GM19372 (cell line): ENCODE measurements at regions not wholly inside any gene's neighbourhood (a gene's known extent, or its start where the extent isn't known, plus 50 kb on each side); places are given as distances from the start of the nearest gene placed in this dataset.
"Not testable (repeated sequence)": the region's sequence is repeated elsewhere in the genome, so short reads cannot be mapped to it uniquely, and the experiment has no call there.

ENCODE experiments used
- ATAC-seq: cut with Tn5 transposase; IDR thresholded peaks from one replicate; pipeline ENCODE4 v1.9.1; 2021; ENCODE audit warnings: mild to moderate bottlenecking, low read depth, moderate library complexity; ENCODE audit not compliant: unreplicated experiment

DNA sequence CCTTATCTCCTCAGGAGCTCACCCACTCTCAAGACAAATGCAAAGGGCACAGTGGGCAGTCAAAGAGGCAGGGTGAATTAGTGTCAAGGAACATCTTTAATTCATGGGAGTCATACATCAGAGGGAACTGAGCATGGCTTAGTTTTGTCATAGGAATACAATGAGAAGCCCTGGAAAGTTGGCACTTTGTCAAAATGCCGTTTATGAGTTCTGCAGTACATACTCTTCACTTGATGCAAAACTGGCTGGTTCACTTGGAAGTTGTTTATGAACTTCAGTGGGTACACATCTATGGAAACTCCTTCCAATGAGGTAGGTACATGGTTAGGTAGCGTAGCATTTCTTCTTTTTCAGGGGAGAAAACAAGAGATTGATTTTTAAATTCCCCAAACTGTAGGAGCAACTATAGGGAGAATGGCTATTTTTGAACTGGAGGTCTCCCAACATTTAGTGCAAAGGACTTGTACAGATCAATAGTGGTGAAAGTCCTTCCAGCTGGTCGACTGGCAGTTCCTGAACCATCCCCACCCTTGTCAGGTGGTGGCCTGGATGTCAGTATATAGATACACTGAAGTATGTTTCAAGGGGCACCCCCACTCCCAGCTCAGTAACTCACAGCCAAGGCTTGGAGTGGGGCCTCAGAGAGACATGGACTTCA is 580.5 kb downstream of the REEP3 start:
- ATAC-seq = no peak

DNA sequence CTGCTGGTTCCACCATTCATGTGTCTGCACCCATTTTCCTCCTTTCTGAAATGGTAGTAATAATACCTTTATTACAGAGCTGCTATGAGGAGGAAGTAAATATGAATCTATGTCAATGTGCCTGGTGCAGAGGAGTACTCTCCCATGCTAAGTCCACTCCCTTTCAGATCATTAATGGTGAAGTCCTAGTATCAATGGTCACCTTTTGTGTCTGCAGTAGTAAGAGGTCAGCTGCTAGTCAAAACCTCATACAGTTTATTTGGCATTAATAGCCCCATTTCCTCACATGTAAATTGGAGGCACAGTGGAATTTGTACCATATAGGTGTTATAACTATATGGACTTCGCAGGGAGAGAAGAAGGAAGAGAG is 581.0 kb downstream of the REEP3 start:
- ATAC-seq = no peak

DNA sequence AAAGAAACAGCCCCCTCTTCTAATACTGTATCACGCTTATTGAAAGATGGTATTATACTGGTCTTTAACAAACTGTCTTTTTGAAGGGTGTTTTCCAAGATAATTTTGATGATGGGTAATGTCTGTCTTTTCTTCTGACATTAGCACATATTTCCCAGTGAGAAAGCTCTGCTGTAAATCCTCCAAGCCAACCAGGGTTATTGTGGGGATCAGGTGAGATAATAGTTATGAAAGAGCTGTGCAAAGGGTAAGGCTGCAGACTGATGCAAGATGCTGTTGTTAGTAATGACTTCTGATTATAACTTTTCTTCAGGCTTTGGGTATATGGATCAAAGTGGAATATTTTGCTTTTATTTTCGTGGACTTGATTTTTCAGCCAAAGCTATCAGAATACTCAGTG is 581.7 kb downstream of the REEP3 start:
- no peak for ATAC-seq

DNA sequence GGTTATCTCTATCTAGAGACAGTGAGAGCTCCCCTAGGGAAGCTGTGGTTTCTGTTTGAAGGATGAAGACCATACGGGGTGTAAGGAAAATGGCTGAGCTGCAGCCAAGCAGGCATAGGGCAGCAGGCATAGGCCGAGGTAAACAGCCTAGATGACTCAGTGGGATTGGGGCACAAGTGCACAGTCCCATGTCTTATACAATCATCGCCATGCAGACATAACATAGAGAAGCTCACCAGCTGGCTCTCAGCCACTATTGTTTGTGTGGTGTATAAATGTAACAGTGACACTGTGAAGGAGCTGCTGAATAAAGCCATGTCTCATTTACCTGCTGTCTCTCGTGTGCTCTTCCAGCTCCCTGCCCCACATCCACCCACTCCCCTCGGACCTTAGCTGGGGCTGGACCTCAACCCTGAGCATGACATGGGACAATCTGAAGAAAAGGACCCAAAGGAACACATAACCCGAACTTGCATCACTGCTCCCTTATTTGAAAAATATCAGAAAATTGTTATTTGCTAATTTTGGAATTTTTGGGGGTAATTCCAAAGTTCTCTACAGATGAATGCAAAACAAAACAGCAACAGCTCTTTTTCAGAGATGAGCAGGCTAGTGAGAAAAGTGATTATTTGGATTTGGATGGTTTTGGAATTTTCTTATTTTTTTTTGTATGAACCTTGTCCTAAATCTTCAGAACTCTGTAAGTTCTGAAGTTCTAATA is 582.7 kb downstream of the REEP3 start:
- no peak for ATAC-seq

DNA sequence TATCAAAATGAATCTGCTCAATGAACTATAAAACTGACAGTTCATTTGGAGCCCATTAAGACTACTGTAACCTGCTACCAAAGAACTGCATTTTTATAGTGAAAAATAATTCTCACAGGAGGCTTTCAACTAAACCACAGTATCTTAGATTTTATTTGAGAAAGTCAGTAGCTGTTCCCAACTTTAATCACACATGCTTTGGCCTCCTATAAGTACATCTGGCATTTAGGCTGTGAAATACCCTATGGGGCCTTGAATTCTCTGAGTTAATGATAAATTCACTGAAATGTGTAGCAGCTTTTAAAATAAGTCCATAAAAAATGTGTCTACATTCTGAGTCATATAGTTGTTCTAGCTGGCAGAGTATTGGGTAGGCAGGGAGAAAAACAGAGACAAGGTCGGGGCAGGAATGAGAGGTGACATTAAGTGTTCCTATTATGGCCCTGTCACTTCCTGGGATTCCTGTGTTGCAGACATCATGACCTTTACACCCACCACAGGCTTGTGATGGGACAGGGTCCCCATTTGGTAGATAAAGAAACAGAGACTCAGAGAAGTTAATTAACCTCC is 588.8 kb downstream of the REEP3 start:
- ATAC-seq = no peak

DNA sequence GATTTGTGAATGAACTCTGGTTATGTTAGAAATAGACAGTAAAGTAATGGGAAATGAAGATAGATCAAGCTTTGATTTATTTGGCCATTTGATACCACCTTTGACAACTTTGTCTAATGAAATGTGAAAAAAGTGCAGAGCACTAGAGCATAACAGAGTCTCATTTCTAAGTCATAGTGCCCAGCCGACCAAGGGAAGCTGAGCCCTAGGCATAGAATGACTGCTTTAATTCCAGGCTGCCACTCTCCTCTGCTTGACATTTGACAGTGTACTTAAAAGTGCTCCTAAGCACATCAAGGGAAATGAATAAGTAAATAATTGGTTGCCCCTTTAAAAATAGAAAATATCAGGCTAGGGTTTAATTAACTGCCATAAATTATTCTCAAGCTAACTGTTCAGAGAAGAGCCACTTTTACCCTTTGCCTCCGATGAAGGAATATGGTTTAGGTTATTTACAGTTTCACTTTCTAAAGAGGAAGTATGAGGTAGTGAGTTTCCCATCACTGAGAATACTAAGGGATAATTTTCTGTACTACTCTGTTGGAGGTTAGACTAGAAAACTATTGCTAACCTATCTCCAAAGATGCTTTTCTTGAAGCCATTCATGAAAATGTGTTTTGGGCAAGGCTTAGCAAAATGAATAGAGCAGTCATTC is 591.6 kb downstream of the REEP3 start:
- ATAC-seq = no peak

DNA sequence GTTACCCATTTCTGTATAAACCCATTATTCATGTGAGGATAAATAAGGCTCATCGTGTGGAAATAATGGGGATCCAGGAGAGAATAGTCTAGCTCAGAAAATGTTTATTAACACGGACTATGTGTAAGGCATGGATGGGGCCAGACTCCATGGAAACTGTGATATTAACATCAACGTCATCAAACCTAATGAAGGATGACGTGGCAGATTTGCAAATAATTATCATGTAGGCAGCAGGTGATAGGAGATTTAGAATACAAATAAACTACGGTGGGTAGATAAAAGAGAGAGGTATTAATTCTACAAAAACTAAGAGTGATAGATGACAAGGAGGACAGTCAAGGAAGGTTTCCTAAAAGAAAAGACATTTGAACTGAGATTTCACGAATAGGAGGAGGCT is 592.2 kb downstream of the REEP3 start:
- ATAC-seq = no peak

DNA sequence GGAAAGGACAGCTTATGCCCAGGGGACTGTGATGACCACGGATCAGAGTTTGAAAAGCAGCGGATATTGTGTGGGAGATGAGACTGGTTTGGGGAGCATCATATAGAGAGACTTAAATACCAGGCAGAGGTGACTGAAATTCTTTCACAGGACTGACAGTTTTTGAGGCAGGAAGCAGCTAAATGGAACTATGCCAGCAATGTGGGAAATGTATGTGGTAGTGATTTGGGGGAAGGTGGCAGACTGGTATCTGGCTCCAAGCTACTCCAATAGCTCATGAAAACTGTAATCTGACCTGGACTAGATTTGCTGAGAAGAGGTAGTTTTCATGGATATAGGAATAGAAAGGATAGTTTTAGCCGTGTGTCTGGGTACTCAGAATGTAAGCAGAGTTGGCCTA is 592.6 kb downstream of the REEP3 start:
- ATAC-seq = no peak

DNA sequence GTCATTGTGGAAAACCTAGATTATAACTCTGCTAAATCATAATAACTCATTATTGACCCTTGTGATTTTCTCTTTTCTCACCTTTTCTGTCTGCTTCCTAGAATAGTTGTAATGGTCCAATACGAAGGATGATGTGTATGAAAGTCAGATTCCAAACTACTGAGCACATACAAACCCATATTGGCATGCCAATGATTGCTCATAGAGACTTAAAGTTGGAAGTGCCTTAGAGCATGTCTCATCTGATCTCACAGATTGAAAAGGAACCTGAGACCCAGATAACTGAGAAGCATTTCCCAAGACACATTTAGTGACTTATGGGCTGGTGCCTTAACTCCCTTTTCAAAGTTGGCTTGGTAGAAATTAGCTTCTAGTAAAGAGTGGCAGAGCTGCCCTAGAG is 594.3 kb downstream of the REEP3 start:
- ATAC-seq = no peak

DNA sequence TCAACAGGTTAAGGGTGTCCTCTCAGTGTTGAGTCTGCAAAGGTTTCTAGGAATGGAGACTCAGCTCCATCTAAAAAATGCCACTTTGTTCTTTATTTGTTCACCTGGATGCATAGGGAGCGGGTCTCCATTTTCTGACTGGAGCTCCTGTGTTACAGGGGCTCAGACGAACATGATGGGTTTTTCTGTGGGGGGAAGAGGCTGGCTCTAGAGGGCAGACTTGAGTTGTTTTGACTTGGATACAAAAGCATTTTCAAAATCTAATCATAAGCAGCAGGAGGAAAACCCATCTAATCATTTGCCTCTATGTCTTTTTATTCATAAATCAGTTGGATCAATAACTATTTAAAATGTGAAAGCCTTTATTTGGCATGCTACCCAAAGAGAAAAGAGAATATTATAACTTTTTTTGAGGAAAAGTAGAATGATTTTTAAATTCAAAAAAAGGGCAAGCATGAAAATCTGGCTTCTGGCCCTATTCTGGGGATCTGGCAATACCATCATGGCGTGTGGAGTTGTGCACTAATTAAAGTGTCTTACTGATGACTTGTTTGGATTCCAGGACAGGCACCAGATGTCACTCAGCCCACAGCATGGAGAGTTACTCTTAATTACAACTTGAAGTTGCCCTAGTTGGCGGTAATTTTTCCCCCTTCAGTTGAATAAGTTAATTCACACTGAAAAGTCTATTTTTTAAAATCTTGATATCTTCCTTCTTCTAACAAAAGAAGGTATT is 594.9 kb downstream of the REEP3 start:
- ATAC-seq = no peak

DNA sequence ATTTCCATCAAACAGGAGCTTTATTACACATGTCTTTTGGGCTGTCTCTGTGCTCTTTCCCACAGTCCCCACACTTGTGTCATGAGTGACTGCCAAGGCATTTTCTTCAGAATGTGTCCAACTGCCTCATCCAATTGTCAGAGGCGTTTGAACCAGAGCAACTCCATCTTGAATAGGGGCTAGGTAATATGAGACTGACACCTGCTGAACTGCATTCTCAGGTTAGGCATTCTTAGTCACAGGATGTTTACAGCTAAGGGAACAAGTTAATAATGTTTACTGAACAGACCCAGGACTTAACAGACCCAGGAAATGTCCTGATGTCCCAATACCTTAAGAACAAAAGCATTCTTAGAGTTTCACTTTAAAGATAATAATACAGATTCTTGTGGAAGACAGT is 595.5 kb downstream of the REEP3 start:
- ATAC-seq = no peak

DNA sequence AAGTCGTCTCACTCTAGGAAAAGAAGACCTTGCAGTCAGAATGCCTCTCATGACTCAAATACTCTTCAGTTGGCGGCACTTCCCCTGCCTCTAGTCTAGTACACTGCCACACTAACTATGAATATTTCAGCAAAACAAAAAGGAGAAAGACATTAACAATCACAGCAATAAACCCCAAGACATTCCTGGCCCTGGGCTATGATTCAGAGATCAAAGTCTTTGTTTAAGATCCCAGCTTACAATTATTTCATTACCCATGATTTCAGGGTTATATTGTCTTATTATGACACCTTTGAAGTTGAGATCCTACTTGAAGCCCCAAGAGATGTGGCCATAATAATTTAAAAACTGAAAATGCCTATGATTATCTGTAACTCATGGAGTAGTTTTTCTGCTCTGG is 597.5 kb downstream of the REEP3 start:
- ATAC-seq = no peak

DNA sequence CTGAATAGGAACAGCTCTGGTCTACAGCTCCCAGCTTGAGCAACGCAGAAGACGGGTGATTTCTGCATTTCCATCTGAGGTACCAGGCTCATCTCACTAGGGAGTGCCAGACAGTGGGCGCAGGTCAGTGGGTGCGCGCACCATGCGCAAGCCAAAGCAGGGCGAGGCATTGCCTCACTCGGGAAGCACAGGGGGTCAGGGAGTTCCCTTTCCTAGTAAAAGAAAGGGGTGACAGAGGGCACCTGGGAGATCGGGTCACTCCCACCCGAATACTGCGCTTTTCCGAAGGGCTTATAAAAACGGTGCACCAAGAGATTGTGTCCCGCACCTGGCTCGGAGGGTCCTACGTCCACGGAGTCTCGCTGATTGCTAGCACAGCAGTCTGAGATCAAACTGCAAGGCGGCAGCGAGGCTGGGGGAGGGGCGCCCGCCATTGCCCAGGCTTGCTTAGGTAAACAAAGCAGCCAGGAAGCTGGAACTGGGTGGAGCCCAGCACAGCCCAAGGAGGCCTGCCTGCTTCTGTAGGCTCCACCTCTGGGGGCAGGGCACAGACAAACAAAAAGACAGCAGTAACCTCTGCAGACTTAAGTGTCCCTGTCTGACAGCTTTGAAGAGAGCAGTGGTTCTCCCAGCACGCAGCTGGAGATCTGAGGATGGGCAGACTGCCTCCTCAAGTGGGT is 599.2 kb downstream of the REEP3 start:
- ATAC-seq = not testable (repeated sequence)

DNA sequence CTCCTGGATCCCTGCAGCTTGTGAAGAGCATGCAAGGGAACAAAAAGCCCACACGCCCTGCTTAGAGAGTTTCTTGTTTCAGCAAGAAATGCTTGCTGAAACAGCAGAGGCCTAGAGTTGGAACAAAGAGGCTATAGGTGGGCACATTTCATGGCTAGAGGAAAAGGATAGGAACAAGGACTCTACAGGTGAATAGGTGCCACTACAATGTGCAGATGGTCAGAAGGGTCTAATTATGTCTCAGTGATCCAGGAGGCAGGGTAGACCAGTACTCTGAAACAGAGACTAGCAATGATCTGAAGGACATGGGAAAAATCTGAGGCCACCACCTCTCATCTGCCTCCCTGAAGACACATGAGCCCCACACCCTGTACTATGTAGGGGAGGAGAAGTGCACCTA is 609.0 kb downstream of the REEP3 start:
- ATAC-seq = no peak

DNA sequence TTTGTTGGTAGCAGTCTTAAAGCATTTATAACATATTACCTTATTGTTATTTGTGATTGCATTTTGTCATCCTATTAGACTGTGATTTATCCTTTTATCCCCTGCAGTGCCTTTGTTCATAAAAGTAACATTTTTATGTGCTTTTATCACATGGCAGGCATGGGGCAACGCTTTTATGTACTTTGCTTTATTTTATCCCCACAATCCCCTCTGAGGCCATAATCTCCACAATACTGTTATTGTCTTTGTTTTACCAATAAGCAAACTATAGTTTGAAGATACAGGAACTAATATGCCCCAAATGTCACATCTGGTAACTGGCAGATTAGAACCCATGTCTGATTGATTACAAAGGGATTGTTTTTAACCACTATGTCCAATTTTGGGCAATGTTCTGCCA is 613.5 kb downstream of the REEP3 start:
- no peak for ATAC-seq

DNA sequence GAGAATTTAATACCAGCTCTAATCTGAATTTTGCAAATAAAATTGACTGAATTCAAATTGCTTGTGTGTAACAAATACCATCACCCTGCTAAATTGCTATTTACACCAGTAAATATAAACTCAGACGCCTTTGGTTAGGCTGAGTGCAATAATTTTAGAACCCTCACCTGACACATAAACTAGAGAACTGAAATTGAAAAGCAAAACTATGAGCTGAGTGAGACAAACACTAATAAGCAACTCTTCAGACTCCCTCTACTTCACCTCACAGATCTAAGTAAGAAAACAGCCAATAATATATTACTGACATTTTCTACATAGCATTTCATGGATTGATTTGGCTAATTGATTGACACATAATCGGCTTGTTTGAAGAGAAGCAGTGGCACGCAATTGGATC is 621.2 kb downstream of the REEP3 start:
- no peak for ATAC-seq

DNA sequence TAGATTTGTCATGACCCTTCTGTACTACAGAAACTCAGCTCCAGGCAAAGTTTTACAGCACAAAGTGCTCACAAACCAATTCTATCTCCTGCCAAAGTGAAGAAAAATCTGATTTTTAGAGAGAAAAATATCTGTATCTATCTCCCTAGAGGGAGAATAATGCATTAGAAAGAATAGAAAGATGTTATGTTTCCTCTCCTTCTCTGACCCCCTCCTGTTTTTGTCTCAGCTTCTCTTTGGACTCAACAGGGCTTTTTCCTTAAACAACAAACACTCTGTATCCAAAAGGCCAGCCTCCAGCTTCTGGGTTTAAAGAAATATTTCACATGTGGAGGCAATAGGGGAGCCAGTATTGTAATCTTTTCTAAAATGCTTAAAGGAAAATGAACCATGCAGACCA is 627.4 kb downstream of the REEP3 start:
- no peak for ATAC-seq

DNA sequence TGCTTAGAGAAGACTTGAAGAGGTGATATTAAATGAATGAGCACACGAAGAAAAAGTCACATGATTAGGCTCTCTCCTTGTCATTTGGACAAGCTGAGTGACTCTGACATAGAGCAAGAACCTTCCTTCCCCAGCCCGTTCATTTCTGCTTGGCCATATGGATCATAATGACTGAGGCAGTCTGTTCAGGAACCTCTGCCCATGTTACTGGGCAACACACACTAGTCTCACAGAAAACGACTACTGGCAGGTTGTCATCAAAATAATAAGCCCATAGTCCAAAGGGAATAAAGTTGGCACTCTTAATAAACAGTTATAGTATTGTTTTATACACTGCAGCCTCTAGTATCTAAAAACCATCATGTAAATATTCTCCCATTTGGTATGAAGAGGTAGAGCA is 635.0 kb downstream of the REEP3 start:
- ATAC-seq = no peak

DNA sequence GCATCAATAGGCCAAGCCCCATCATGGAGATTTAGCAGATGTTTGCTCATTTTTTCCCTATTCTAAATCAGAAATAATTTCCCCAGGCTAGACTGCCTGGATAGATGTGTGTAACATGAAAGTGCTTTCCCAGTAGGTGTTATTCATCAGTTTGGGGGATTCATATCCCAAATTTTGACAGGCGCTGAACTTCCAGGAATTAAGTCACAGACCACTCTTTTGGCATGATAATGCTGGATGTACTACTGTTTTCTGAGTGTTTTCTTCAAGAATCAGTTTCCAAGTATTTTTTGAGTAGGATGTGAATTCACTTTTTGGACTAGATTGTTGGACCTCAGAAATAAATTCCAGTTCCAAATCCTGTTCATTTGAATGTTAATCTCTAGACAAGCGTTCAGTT is 637.4 kb downstream of the REEP3 start:
- ATAC-seq = no peak
